HG03095 (cell line): ENCODE measurements at regions not wholly inside any gene's neighbourhood (a gene's known extent, or its start where the extent isn't known, plus 50 kb on each side); places are given as distances from the start of the nearest gene placed in this dataset.

ENCODE experiments used
- ATAC-seq: cut with Tn5 transposase; IDR thresholded peaks from one replicate; pipeline ENCODE4 v1.9.1; 2021; ENCODE audit warnings: moderate library complexity; ENCODE audit not compliant: unreplicated experiment

GRCh38 chr6:166776571-166776970, 149.5 kb upstream of the RPS6KA2 start:
- ATAC-seq, result no peak

- no peak for ATAC-seq
Observed at GRCh38 chr6:166775923-166776220, 148.8 kb upstream of the RPS6KA2 start.

- no peak for ATAC-seq
Observed at GRCh38 chr6:166775180-166775922, 148.3 kb upstream of the RPS6KA2 start.

GRCh38 chr6:166774770-166775169, 147.7 kb upstream of the RPS6KA2 start:
- ATAC-seq, result no peak

- ATAC-seq, result no peak
Observed at GRCh38 chr6:166774292-166774691, 147.2 kb upstream of the RPS6KA2 start.

GRCh38 chr6:166772518-166772917, 145.5 kb upstream of the RPS6KA2 start:
- ATAC-seq, result no peak

- ATAC-seq, result no peak
Observed at GRCh38 chr6:166771701-166772100, 144.7 kb upstream of the RPS6KA2 start.

- no peak for ATAC-seq
Observed at GRCh38 chr6:166770216-166771116, 143.4 kb upstream of the RPS6KA2 start.

GRCh38 chr6:166769648-166770047, 142.6 kb upstream of the RPS6KA2 start:
- ATAC-seq, result no peak

- ATAC-seq, result no peak
Observed at GRCh38 chr6:166768761-166769160, 141.7 kb upstream of the RPS6KA2 start.

- ATAC-seq, result no peak
Observed at GRCh38 chr6:166767230-166767629, 140.2 kb upstream of the RPS6KA2 start.

- ATAC-seq, result no peak
Observed at GRCh38 chr6:166766769-166767168, 139.7 kb upstream of the RPS6KA2 start.

GRCh38 chr6:166765234-166765541, 138.1 kb upstream of the RPS6KA2 start:
- ATAC-seq, result no peak

GRCh38 chr6:166764473-166765233, 137.6 kb upstream of the RPS6KA2 start:
- no peak for ATAC-seq

- ATAC-seq, result no peak
Observed at GRCh38 chr6:166763606-166764472, 136.8 kb upstream of the RPS6KA2 start.

GRCh38 chr6:166761801-166762200, 134.8 kb upstream of the RPS6KA2 start:
- ATAC-seq, result no peak

- no peak for ATAC-seq
Observed at GRCh38 chr6:166760288-166760687, 133.2 kb upstream of the RPS6KA2 start.

- no peak for ATAC-seq
Observed at GRCh38 chr6:166758136-166758704, 131.2 kb upstream of the RPS6KA2 start.

- ATAC-seq, result no peak
Observed at GRCh38 chr6:166757232-166758135, 130.4 kb upstream of the RPS6KA2 start.
